ENCODE measurements at regions not wholly inside any gene's neighbourhood (a gene's known extent, or its start where the extent isn't known, plus 50 kb on each side); places are given as distances from the start of the nearest gene placed in this dataset.

GRCh38 chr11:71358963-71359567 is 89.1 kb downstream of the DHCR7 start:
- Histone ChIP-seq H3K4me1 (replicated peaks in 1 of 2) (no peaks in the 10 kb centered on the region), H3K27ac (no peak overlapping the region), H3K9me3 (replicated peaks in 1 of 3) (no peaks in the 10 kb centered on the region), H3K36me3 (replicated peaks in 1 of 2) (no peaks in the 10 kb centered on the region), H3K4me3 (no peak overlapping the region), H3K27me3 (no peaks in the 10 kb centered on the region)
- no peak for DNase-seq
- intact Hi-C loops (cut with DNase I) = no loop called here
- WGBS, 4 donors = 75 to 81% (median 77%) methylated on average over 6 of the region's 6 CpGs
- no peak for TF ChIP-seq CTCF (IDR thresholded peaks at IDR 0.05)
- TF ChIP-seq POLR2A (IDR thresholded peaks at IDR 0.05) = no peak

- Histone ChIP-seq H3K9me3 (replicated peaks in 1 of 3) (no peaks in the 10 kb centered on the region), H3K27me3 (no peaks in the 10 kb centered on the region), H3K4me1 (replicated peaks in 1 of 2) (no peaks in the 10 kb centered on the region), H3K4me3 (no peak overlapping the region), H3K27ac (no peak overlapping the region), H3K36me3 (replicated peaks in 1 of 2) (no peaks in the 10 kb centered on the region)
- DNase-seq = no peak
- intact Hi-C loops (cut with DNase I) = no loop called here
- TF ChIP-seq POLR2A (IDR thresholded peaks at IDR 0.05) (no peak), CTCF (IDR thresholded peaks at IDR 0.05) (no peak)
- WGBS, 4 donors = 77 to 87% (median 81%) methylated on average over 10 of the region's 10 CpGs
Observed at GRCh38 chr11:71358122-71358728, 90.0 kb downstream of the DHCR7 start.

DNA sequence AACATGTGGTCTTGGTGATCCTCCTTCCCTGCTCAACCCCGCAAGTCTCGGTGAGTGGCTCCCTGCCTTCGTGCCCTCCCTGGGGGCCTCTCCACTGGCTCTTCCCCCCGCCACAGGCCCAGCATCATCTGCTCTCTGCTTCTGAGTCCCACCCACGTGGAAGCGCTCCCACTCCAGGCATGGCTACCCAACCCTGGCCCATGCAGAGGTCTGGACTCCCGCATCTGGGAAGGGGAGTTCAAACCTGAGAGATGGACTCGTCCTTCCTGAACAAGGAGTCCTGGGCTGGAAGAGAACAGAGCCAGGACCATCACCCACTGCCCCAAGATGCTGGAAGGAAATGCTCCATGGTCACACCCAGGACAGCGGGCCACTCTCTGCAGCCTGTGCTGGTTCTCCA is 90.8 kb downstream of the DHCR7 start:
- H3K36me3 ChIP-seq (replicated peaks in 1 of 2) = no peaks in the 10 kb centered on the region
- WGBS, 4 donors = 84 to 92% (median 87%) methylated on average over 4 to 9 of the region's 9 CpGs
- intact Hi-C loops (cut with DNase I) = no loop called here
- H3K4me1 ChIP-seq (replicated peaks in 1 of 2) = no peaks in the 10 kb centered on the region
- H3K27ac ChIP-seq = no peak overlapping the region
- no peaks in the 10 kb centered on the region for H3K9me3 ChIP-seq (replicated peaks in 1 of 3)
- peaks cover 5% of the 10 kb centered on the region for H3K27me3 ChIP-seq
- TF ChIP-seq POLR2A (IDR thresholded peaks at IDR 0.05) (no peak), CTCF (IDR thresholded peaks at IDR 0.05) (no peak)
- no peak overlapping the region for H3K4me3 ChIP-seq
- no peak for DNase-seq

DNA sequence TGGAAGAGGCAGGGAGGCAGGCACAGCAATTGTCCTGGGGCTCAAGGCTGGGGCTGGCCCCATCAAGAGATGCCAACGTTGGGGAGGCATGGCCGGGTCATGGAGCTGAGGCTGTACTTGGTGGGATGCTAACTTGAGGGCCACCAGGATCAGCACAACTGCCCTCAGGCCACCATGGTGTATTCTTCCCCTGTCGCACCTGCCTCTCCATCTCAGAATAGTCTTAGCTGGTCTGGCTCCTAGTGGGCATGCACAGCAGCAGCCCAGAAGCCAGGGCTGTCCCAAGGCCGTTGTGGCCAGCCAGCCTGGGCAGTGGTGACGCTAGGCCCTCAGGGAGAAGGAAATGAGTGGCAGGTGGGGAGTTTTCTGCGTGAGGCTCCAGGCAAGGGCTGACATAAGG is 91.3 kb downstream of the DHCR7 start:
- H3K4me1 ChIP-seq (replicated peaks in 1 of 2) = no peaks in the 10 kb centered on the region
- H3K36me3 ChIP-seq (replicated peaks in 1 of 2) = no peaks in the 10 kb centered on the region
- TF ChIP-seq POLR2A (IDR thresholded peaks at IDR 0.05) = no peak
- DNase-seq = no peak
- WGBS, 4 donors = 74 to 89% (median 76%) methylated on average over 4 to 6 of the region's 6 CpGs
- H3K27ac ChIP-seq = no peak overlapping the region
- peaks cover 5% of the 10 kb centered on the region for H3K27me3 ChIP-seq
- intact Hi-C loops (cut with DNase I) = no loop called here
- H3K9me3 ChIP-seq (replicated peaks in 1 of 3) = no peaks in the 10 kb centered on the region
- H3K4me3 ChIP-seq = no peak overlapping the region

Data from adrenal gland (tissue), 9 donors.